ENCODE measurements at regions not wholly inside any gene's neighbourhood (a gene's known extent, or its start where the extent isn't known, plus 50 kb on each side); places are given as distances from the start of the nearest gene placed in this dataset.

DNA sequence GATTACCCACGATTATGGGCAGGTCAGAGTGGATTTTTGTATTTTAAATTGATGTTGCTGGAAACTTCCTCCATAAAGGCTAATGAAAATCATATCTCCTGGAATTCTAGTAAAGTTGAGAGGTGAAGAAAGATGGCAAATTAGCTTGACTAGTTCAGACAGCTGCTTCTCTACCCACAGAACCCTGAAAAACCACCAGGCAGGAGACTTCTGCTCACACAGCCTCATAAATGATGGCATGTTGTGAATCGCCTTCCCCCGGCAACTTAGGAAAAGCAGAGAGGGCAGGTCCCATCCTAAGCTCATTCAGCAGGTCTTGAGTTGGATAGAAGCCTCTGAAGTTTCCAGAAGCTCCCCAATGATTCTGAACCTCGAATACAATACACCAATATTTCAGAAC, 87.6 kb upstream of the SLC7A1 start:
- H3K27ac ChIP-seq, result no peak overlapping the region
- TF ChIP-seq, protein P1, sequence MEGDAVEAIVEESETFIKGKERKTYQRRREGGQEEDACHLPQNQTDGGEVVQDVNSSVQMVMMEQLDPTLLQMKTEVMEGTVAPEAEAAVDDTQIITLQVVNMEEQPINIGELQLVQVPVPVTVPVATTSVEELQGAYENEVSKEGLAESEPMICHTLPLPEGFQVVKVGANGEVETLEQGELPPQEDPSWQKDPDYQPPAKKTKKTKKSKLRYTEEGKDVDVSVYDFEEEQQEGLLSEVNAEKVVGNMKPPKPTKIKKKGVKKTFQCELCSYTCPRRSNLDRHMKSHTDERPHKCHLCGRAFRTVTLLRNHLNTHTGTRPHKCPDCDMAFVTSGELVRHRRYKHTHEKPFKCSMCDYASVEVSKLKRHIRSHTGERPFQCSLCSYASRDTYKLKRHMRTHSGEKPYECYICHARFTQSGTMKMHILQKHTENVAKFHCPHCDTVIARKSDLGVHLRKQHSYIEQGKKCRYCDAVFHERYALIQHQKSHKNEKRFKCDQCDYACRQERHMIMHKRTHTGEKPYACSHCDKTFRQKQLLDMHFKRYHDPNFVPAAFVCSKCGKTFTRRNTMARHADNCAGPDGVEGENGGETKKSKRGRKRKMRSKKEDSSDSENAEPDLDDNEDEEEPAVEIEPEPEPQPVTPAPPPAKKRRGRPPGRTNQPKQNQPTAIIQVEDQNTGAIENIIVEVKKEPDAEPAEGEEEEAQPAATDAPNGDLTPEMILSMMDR (IDR thresholded peaks at IDR 0.05), result no peak
- TF ChIP-seq POLR2A (IDR thresholded peaks at IDR 0.05) (no peak), POLR2AphosphoS5 (IDR thresholded peaks at IDR 0.05; ENCODE audit: insufficient read depth in 1 of 2, low read depth in 1 of 2) (no peak)
- intact Hi-C loops (cut with DNase I), result no loop called here
- no peaks in the 10 kb centered on the region for H3K27me3 ChIP-seq
- no peaks in the 10 kb centered on the region for H3K4me1 ChIP-seq
- DNase-seq (ENCODE audit: extremely low spot score in 2 of 2), result no peak
- no peaks in the 10 kb centered on the region for H3K36me3 ChIP-seq
- no peaks in the 10 kb centered on the region for H3K9me3 ChIP-seq
- no peak overlapping the region for H3K4me3 ChIP-seq

DNA sequence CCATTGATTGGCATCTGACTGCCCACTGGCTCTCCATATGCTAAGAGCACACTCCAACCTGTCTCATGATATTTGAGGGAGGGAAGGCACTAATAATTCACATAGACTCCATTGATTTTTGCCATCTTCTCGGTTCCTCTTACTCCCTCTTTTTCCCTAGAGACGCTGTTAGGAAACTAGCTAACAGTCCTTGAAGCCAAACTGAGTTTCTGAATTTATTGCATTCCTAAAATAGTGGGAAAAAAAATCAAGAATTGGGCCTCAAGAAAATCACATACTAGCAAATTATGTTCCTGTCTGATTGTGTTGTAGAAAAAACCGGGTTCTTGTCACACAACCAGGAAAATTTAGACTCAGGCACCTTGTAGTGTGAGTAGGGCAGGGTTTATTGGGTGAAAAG, 86.4 kb upstream of the SLC7A1 start:
- DNase-seq (ENCODE audit: extremely low spot score in 2 of 2), result no peak
- H3K4me3 ChIP-seq, result no peak overlapping the region
- no peaks in the 10 kb centered on the region for H3K36me3 ChIP-seq
- H3K27me3 ChIP-seq, result no peaks in the 10 kb centered on the region
- H3K4me1 ChIP-seq, result no peaks in the 10 kb centered on the region
- H3K9me3 ChIP-seq, result no peaks in the 10 kb centered on the region
- H3K27ac ChIP-seq, result no peak overlapping the region
- no peak for TF ChIP-seq POLR2AphosphoS5 (IDR thresholded peaks at IDR 0.05; ENCODE audit: insufficient read depth in 1 of 2, low read depth in 1 of 2)
- intact Hi-C loops (cut with DNase I), result no loop called here

DNA sequence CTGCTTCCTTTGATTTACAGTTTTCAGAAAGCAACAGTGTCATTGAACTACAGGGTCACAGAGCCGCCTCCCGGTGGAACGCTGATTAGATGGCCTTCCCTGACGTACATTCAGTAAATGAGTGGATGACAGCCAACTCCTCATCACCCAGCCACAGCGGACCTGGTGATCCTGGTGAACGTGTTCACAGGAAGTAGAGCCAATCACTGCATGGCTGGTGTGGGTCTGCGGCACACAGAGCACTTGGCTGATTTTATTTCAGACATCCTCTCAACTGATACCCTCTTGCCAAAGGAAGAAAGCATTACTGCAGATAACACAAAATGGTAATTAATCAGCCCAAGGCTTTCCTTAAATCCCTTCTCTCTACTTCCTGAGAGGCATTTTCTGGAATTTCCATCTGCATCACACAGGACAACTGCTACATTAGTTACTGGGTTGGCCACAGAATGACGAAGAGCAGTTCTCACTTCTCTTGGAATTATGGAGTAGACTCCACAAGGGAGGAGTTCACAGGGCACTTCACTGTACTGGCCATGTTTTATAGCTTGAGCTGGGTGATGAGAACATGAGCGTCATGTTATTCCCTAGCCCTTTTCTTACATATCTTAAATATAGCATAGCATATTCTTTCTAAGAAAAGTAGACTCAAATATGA, 84.0 kb upstream of the SLC7A1 start:
- H3K9me3 ChIP-seq, result no peaks in the 10 kb centered on the region
- DNase-seq (ENCODE audit: extremely low spot score in 2 of 2), result no peak
- intact Hi-C loops (cut with DNase I), result no loop called here
- H3K4me3 ChIP-seq, result no peak overlapping the region
- no peaks in the 10 kb centered on the region for H3K4me1 ChIP-seq
- H3K27me3 ChIP-seq, result no peaks in the 10 kb centered on the region
- TF ChIP-seq POLR2A (IDR thresholded peaks at IDR 0.05) (no peak), POLR2AphosphoS5 (IDR thresholded peaks at IDR 0.05; ENCODE audit: insufficient read depth in 1 of 2, low read depth in 1 of 2) (peak in 1 of 2 donors; percentile 27)
- TF ChIP-seq, protein P1 (IDR thresholded peaks at IDR 0.05), result no peak
- H3K36me3 ChIP-seq, result no peaks in the 10 kb centered on the region
- H3K27ac ChIP-seq, result no peak overlapping the region

DNA sequence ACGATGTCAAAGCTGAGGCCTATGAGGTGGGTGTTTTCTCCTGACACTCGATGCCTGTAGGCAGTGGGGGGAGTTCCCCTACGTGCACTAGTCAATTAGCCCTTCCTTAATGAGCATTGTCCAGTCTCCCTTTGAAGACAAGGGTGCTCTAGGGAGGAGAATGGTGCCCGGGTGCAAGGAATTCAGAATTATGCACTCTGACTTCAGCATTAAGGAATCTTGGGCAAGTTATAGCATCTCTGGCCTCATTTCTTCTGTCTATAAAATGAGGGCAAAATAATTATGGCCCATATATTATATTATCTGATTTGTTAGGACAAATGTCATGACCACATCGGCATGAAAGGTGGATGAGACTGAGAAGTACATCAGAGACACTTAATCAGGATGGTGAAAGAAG, 82.1 kb upstream of the SLC7A1 start:
- no peaks in the 10 kb centered on the region for H3K27me3 ChIP-seq
- no peak overlapping the region for H3K27ac ChIP-seq
- intact Hi-C loops (cut with DNase I), result no loop called here
- TF ChIP-seq POLR2AphosphoS5 (IDR thresholded peaks at IDR 0.05; ENCODE audit: insufficient read depth in 1 of 2, low read depth in 1 of 2), result no peak
- TF ChIP-seq POLR2A (IDR thresholded peaks at IDR 0.05), result no peak
- TF ChIP-seq, protein P1 (IDR thresholded peaks at IDR 0.05), result no peak
- H3K36me3 ChIP-seq, result no peaks in the 10 kb centered on the region
- no peak for DNase-seq (ENCODE audit: extremely low spot score in 2 of 2)
- no peak overlapping the region for H3K4me3 ChIP-seq
- H3K9me3 ChIP-seq, result no peaks in the 10 kb centered on the region
- H3K4me1 ChIP-seq, result no peaks in the 10 kb centered on the region

DNA sequence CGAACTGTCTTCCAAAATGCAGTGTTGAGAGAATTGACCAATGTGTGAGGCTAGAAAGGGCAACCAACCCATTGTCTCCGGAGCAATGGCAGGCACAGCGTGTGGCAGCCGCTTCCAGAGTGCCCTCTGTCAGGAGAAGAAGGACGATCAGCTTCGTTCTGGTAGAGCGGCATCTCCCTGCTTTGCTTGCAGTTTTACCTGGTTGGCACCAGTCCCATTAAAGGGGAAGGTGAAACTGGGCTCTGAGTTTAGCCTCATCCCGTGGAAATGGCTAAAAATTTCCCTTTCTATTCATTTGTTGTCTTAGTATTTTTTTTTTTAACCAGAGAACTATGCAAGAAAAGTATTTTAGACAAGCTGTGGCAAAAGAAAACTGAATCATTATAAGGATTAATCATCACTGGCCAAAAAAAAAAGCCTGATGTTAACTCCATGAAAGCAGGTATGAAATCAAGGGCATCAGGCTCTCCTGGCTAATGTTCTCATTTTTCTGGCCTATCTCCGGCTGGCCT, 81.5 kb upstream of the SLC7A1 start:
- Histone ChIP-seq H3K36me3 (no peaks in the 10 kb centered on the region), H3K27ac (no peak overlapping the region), H3K4me1 (no peaks in the 10 kb centered on the region), H3K4me3 (no peak overlapping the region), H3K9me3 (no peaks in the 10 kb centered on the region), H3K27me3 (no peaks in the 10 kb centered on the region)
- TF ChIP-seq POLR2A (IDR thresholded peaks at IDR 0.05) (no peak), POLR2AphosphoS5 (IDR thresholded peaks at IDR 0.05; ENCODE audit: insufficient read depth in 1 of 2, low read depth in 1 of 2) (no peak)
- TF ChIP-seq, protein P1 (IDR thresholded peaks at IDR 0.05), result no peak
- intact Hi-C loops (cut with DNase I), result no loop called here
- DNase-seq (ENCODE audit: extremely low spot score in 2 of 2), result no peak

All from vagina (tissue), 2 donors.